DOHH2 (cell line): ENCODE measurements at regions not wholly inside any gene's neighbourhood (a gene's known extent, or its start where the extent isn't known, plus 50 kb on each side); places are given as distances from the start of the nearest gene placed in this dataset.

Experiments used
- EZH2phosphoT487 ChIP-seq: fragments of 200-600 bp; sonication (generic); IDR thresholded peaks from 2 replicates; pipeline ENCODE4 v1.6.1; 2017; ENCODE audit warnings: borderline replicate concordance, mild to moderate bottlenecking, antibody characterized with exemption, low read length, moderate library complexity, mixed read lengths
- TF ChIP-seq, protein P1 (sequence below): fragments of 200-600 bp; sonication (generic); IDR thresholded peaks from one replicate; pipeline ENCODE4 v1.5.1; 2014; ENCODE audit warnings: antibody characterized with exemption, mild to moderate bottlenecking, low read depth, low read length; ENCODE audit not compliant: poor library complexity, severe bottlenecking

DNA sequence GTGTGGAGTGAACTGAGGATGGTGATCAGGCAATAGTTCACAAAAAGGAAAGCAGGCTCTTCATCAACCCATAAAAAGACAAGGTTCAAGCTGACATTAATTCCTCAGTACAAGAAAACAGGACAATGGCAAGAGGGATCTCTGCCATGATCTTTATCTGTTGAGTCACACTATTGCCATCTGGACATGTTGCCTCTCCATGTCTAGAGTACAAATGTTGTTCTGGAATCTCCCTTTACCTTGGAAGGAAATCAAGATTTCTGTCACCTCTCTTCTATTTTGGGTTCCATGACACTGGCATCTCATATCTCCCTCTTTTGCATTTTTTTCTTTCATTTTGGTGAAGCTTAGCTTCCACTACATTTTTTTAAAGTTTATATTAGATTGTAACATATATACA, 329.1 kb downstream of the USP25 start:
- TF ChIP-seq, protein P1, sequence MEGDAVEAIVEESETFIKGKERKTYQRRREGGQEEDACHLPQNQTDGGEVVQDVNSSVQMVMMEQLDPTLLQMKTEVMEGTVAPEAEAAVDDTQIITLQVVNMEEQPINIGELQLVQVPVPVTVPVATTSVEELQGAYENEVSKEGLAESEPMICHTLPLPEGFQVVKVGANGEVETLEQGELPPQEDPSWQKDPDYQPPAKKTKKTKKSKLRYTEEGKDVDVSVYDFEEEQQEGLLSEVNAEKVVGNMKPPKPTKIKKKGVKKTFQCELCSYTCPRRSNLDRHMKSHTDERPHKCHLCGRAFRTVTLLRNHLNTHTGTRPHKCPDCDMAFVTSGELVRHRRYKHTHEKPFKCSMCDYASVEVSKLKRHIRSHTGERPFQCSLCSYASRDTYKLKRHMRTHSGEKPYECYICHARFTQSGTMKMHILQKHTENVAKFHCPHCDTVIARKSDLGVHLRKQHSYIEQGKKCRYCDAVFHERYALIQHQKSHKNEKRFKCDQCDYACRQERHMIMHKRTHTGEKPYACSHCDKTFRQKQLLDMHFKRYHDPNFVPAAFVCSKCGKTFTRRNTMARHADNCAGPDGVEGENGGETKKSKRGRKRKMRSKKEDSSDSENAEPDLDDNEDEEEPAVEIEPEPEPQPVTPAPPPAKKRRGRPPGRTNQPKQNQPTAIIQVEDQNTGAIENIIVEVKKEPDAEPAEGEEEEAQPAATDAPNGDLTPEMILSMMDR: no peak
- no peak for TF ChIP-seq EZH2phosphoT487
